HG02588 (cell line): ENCODE measurements at regions not wholly inside any gene's neighbourhood (a gene's known extent, or its start where the extent isn't known, plus 50 kb on each side); places are given as distances from the start of the nearest gene placed in this dataset.

Source experiments
- ATAC-seq: cut with Tn5 transposase; IDR thresholded peaks from one replicate; pipeline ENCODE4 v1.9.1; 2021; ENCODE audit warnings: mild to moderate bottlenecking, moderate library complexity; ENCODE audit not compliant: unreplicated experiment

GRCh38 chr6:105991561-105992314 lies 94.4 kb upstream of the PRDM1 start:
- peak; percentile 34 for ATAC-seq

GRCh38 chr6:105990151-105990550 lies 96.0 kb upstream of the PRDM1 start:
- ATAC-seq, result no peak

- no peak for ATAC-seq
Observed at GRCh38 chr6:105988812-105989577, 97.1 kb upstream of the PRDM1 start.

- ATAC-seq, result no peak
Observed at GRCh38 chr6:105988321-105988720, 97.8 kb upstream of the PRDM1 start.

GRCh38 chr6:105987516-105987915 lies 98.6 kb upstream of the PRDM1 start:
- no peak for ATAC-seq

GRCh38 chr6:105986998-105987397 lies 99.1 kb upstream of the PRDM1 start:
- ATAC-seq, result no peak

- ATAC-seq, result no peak
Observed at GRCh38 chr6:105985816-105986632, 100.1 kb upstream of the PRDM1 start.

- ATAC-seq, result no peak
Observed at GRCh38 chr6:105985098-105985815, 100.9 kb upstream of the PRDM1 start.

GRCh38 chr6:105983763-105984162 lies 102.4 kb upstream of the PRDM1 start:
- ATAC-seq, result no peak

- no peak for ATAC-seq
Observed at GRCh38 chr6:105982761-105983540, 103.2 kb upstream of the PRDM1 start.

GRCh38 chr6:105981888-105982358 lies 104.2 kb upstream of the PRDM1 start:
- no peak for ATAC-seq

GRCh38 chr6:105981002-105981887 lies 104.9 kb upstream of the PRDM1 start:
- no peak for ATAC-seq

- no peak for ATAC-seq
Observed at GRCh38 chr6:105978974-105979373, 107.2 kb upstream of the PRDM1 start.

GRCh38 chr6:105977934-105978504 lies 108.1 kb upstream of the PRDM1 start:
- ATAC-seq, result no peak

GRCh38 chr6:105974986-105975385 lies 111.2 kb upstream of the PRDM1 start:
- no peak for ATAC-seq

- ATAC-seq, result no peak
Observed at GRCh38 chr6:105972440-105972839, 113.7 kb upstream of the PRDM1 start.

- ATAC-seq, result no peak
Observed at GRCh38 chr6:105968603-105969333, 117.4 kb upstream of the PRDM1 start.
